Activated B cell treated with CpG ODN at 0.5 μM for 24 hours (primary cell): ENCODE measurements at regions not wholly inside any gene's neighbourhood (a gene's known extent, or its start where the extent isn't known, plus 50 kb on each side); places are given as distances from the start of the nearest gene placed in this dataset.

ENCODE experiments used
- ATAC-seq: fragments of 200-7000 bp; cut with Tn5 transposase; one replicate; pipeline ENCODE4 v1.10.0; 2021; ENCODE audit warnings: low read depth, mild to moderate bottlenecking, moderate library complexity
- CTCF ChIA-PET: fragments of 350-600 bp; sonication (Branson Sonifier 250); formaldehyde crosslinking; loops from one replicate; lab custom pipeline; 2021; ENCODE audit warnings: antibody characterized with exemption; lab: Charles Lee
- POLR2A ChIA-PET: fragments of 350-600 bp; sonication (Branson Sonifier 250); formaldehyde crosslinking; loops from one replicate; lab custom pipeline; 2021; ENCODE audit warnings: antibody characterized with exemption; lab: Charles Lee
- DNase-seq: peaks from one replicate; pipeline ENCODE4 v3.0.0; 2022
- H3K27ac Mint-ChIP-seq: one replicate; pipeline ENCODE4 v1.8.0; 2020; ENCODE audit warnings: mixed read lengths
- H3K27me3 Mint-ChIP-seq: one replicate; pipeline ENCODE4 v1.8.0; 2021; ENCODE audit warnings: mixed read lengths
- H3K36me3 Mint-ChIP-seq: one replicate; pipeline ENCODE4 v1.8.0; 2021; ENCODE audit warnings: low read depth, mixed read lengths
- H3K4me1 Mint-ChIP-seq: one replicate; pipeline ENCODE4 v1.8.0; 2021; ENCODE audit warnings: mixed read lengths
- H3K4me3 Mint-ChIP-seq: one replicate; pipeline ENCODE4 v1.8.0; 2020; ENCODE audit warnings: mild to moderate bottlenecking, mixed read lengths
- H3K9me3 Mint-ChIP-seq: one replicate; pipeline ENCODE4 v1.8.0; 2020; ENCODE audit warnings: mixed read lengths
- CTCF ChIP-seq: fragments of 200-600 bp; IDR thresholded peaks from one replicate; pipeline ENCODE4 v1.8.0; 2022; ENCODE audit warnings: antibody characterized with exemption, mild to moderate bottlenecking
- intact Hi-C: fragments of 100-400 bp; cut with micrococcal nuclease; formaldehyde crosslinking; loops from one replicate; pipeline ENCODE4 v1.15.1; 2024

- H3K9me3 Mint-ChIP-seq = peaks cover 7% of the 10 kb centered on the region
- no peak for TF ChIP-seq CTCF
- H3K36me3 Mint-ChIP-seq = no peaks in the 10 kb centered on the region
- no peak overlapping the region for H3K4me3 Mint-ChIP-seq
- intact Hi-C loops = no loop called here
- POLR2A ChIA-PET = no interaction called here
- CTCF ChIA-PET = no interaction called here
- no peak for DNase-seq
- no peak overlapping the region for H3K27ac Mint-ChIP-seq
- no peaks in the 10 kb centered on the region for H3K4me1 Mint-ChIP-seq
- no peak for ATAC-seq
- peaks cover 2% of the 10 kb centered on the region for H3K27me3 Mint-ChIP-seq
Measured at GRCh38 chr6:88339761-88340160, 173.6 kb upstream of the CNR1 start.

GRCh38 chr6:88321306-88321705 is 155.2 kb upstream of the CNR1 start:
- ChIA-PET CTCF (no interaction called here), POLR2A (no interaction called here)
- intact Hi-C loops = no loop called here
- no peak for TF ChIP-seq CTCF
- no peak overlapping the region for H3K4me3 Mint-ChIP-seq
- H3K27ac Mint-ChIP-seq = no peak overlapping the region
- peaks cover 3% of the 10 kb centered on the region for H3K4me1 Mint-ChIP-seq
- H3K36me3 Mint-ChIP-seq = no peaks in the 10 kb centered on the region
- no peaks in the 10 kb centered on the region for H3K9me3 Mint-ChIP-seq
- DNase-seq (no peak), ATAC-seq (no peak)
- H3K27me3 Mint-ChIP-seq = peaks cover 18% of the 10 kb centered on the region

GRCh38 chr6:88311561-88311960 is 145.4 kb upstream of the CNR1 start:
- intact Hi-C loops = no loop called here
- H3K4me3 Mint-ChIP-seq = no peak overlapping the region
- H3K27ac Mint-ChIP-seq = no peak overlapping the region
- ChIA-PET CTCF (no interaction called here), POLR2A (no interaction called here)
- H3K4me1 Mint-ChIP-seq = no peaks in the 10 kb centered on the region
- H3K36me3 Mint-ChIP-seq = no peaks in the 10 kb centered on the region
- peaks cover 6% of the 10 kb centered on the region for H3K27me3 Mint-ChIP-seq
- H3K9me3 Mint-ChIP-seq = peaks cover 4% of the 10 kb centered on the region
- ATAC-seq (no peak), DNase-seq (no peak)
- TF ChIP-seq CTCF = no peak

- no peak for TF ChIP-seq CTCF
- no peak overlapping the region for H3K27ac Mint-ChIP-seq
- peaks cover 3% of the 10 kb centered on the region for H3K27me3 Mint-ChIP-seq
- no peaks in the 10 kb centered on the region for H3K36me3 Mint-ChIP-seq
- no peaks in the 10 kb centered on the region for H3K4me1 Mint-ChIP-seq
- POLR2A ChIA-PET = no interaction called here
- H3K4me3 Mint-ChIP-seq = no peak overlapping the region
- CTCF ChIA-PET = no interaction called here
- no peak for ATAC-seq
- intact Hi-C loops = no loop called here
- peaks cover 4% of the 10 kb centered on the region for H3K9me3 Mint-ChIP-seq
- no peak for DNase-seq
Measured at GRCh38 chr6:88304520-88304919, 138.4 kb upstream of the CNR1 start.

GRCh38 chr6:88302769-88303225 is 136.7 kb upstream of the CNR1 start:
- DNase-seq (no peak), ATAC-seq (no peak)
- ChIA-PET CTCF (no interaction called here), POLR2A (no interaction called here)
- Mint-ChIP-seq H3K9me3 (peaks cover 4% of the 10 kb centered on the region), H3K4me3 (no peak overlapping the region), H3K4me1 (no peaks in the 10 kb centered on the region), H3K27ac (no peak overlapping the region), H3K27me3 (peaks cover 4% of the 10 kb centered on the region), H3K36me3 (no peaks in the 10 kb centered on the region)
- intact Hi-C loops = no loop called here
- TF ChIP-seq CTCF = no peak
